HG03060 (cell line): ENCODE measurements at regions not wholly inside any gene's neighbourhood (a gene's known extent, or its start where the extent isn't known, plus 50 kb on each side); places are given as distances from the start of the nearest gene placed in this dataset.
"Not testable (repeated sequence)": the region's sequence is repeated elsewhere in the genome, so short reads cannot be mapped to it uniquely, and the experiment has no call there.

Experiments
- ATAC-seq: cut with Tn5 transposase; IDR thresholded peaks from one replicate; pipeline ENCODE4 v1.9.1; 2021; ENCODE audit warnings: low read depth, moderate number of reproducible peaks; ENCODE audit not compliant: unreplicated experiment

GRCh38 chr11:95652002-95652472 lies 137.5 kb downstream of the FAM76B start:
- no peak for ATAC-seq

GRCh38 chr11:95650276-95650675 lies 139.3 kb downstream of the FAM76B start:
- no peak for ATAC-seq

GRCh38 chr11:95647871-95648270 lies 141.7 kb downstream of the FAM76B start:
- no peak for ATAC-seq

GRCh38 chr11:95647355-95647754 lies 142.2 kb downstream of the FAM76B start:
- ATAC-seq: no peak

- peak; percentile 96 for ATAC-seq
These were observed 148.1 kb downstream of the FAM76B start for GRCh38 chr11:95641495-95641894.

- no peak for ATAC-seq
These were observed 151.1 kb downstream of the FAM76B start for GRCh38 chr11:95638501-95638900.

- no peak for ATAC-seq
These were observed 164.2 kb downstream of the FAM76B start for GRCh38 chr11:95625164-95625900.

- no peak for ATAC-seq
These were observed 173.3 kb downstream of the FAM76B start for GRCh38 chr11:95616256-95616804.

- no peak for ATAC-seq
These were observed 177.8 kb downstream of the FAM76B start for GRCh38 chr11:95611827-95612226.

- ATAC-seq: not testable (repeated sequence)
These were observed 179.4 kb downstream of the FAM76B start for GRCh38 chr11:95610185-95610584.

GRCh38 chr11:95608093-95608492 lies 181.5 kb downstream of the FAM76B start:
- no peak for ATAC-seq

GRCh38 chr11:95606824-95607223 lies 182.8 kb downstream of the FAM76B start:
- no peak for ATAC-seq

- no peak for ATAC-seq
These were observed 184.2 kb downstream of the FAM76B start for GRCh38 chr11:95605271-95605940.

- ATAC-seq: no peak
These were observed 189.5 kb downstream of the FAM76B start for GRCh38 chr11:95599959-95600586.

GRCh38 chr11:95595973-95596489 lies 193.6 kb downstream of the FAM76B start:
- no peak for ATAC-seq

- ATAC-seq: no peak
These were observed 194.0 kb downstream of the FAM76B start for GRCh38 chr11:95595541-95595940.

- ATAC-seq: no peak
These were observed 196.5 kb downstream of the FAM76B start for GRCh38 chr11:95593111-95593510.

- ATAC-seq: no peak
These were observed 197.1 kb downstream of the FAM76B start for GRCh38 chr11:95592471-95592870.

- ATAC-seq: no peak
These were observed 199.5 kb downstream of the FAM76B start for GRCh38 chr11:95589893-95590612.

GRCh38 chr11:95588821-95589220 lies 200.8 kb downstream of the FAM76B start:
- no peak for ATAC-seq
